Panc1 (cell line): ENCODE measurements at regions not wholly inside any gene's neighbourhood (a gene's known extent, or its start where the extent isn't known, plus 50 kb on each side); places are given as distances from the start of the nearest gene placed in this dataset.

Experiments
- ATAC-seq: fragments of 200-7000 bp; cut with Tn5 transposase; 2 replicates; pipeline ENCODE4 v1.9.1; 2020; ENCODE audit warnings: mild to moderate bottlenecking, moderate library complexity
- BruUV-seq: library from RNA; stranded (reverse); fragments of 400-500 nt; replicated peaks from 2 replicates; lab custom pipeline; 2021; lab: Mats Ljungman, UMichigan
- CTCF ChIA-PET: fragments of 300-600 bp; sonication (Branson Sonifier 250); formaldehyde crosslinking; loops from one replicate; lab custom pipeline; 2022; ENCODE audit warnings: antibody characterized with exemption; lab: Charles Lee
- POLR2A ChIA-PET: fragments of 300-600 bp; sonication (Branson Sonifier 250); formaldehyde crosslinking; loops from one replicate; lab custom pipeline; 2022; ENCODE audit warnings: antibody characterized with exemption; lab: Charles Lee
- DNase-seq: peaks from one replicate; pipeline ENCODE4 v3.0.0-alpha.2; 2010; ENCODE audit warnings: low read depth, low spot score
- H3K27ac ChIP-seq: 2 replicates; pipeline ENCODE4 v1.5.1; 2011; ENCODE audit warnings: mild to moderate bottlenecking, low read length, inconsistent platforms
- H3K27me3 ChIP-seq: fragments of 200-500 bp; sonication (Bioruptor generic); 2 replicates; pipeline ENCODE4 v1.6.0; 2014; ENCODE audit warnings: low read length, inconsistent platforms; ENCODE audit not compliant: control insufficient read depth, insufficient read depth
- H3K36me3 ChIP-seq: fragments of 200-500 bp; sonication (Bioruptor generic); 2 replicates; pipeline ENCODE4 v1.5.1; 2014; ENCODE audit warnings: inconsistent platforms, mild to moderate bottlenecking, low read length, moderate library complexity; ENCODE audit not compliant: control insufficient read depth, insufficient read depth
- H3K4me1 ChIP-seq: 2 replicates; pipeline ENCODE4 v1.5.1; 2011; ENCODE audit warnings: inconsistent platforms, mild to moderate bottlenecking, low read length, moderate library complexity; ENCODE audit not compliant: control insufficient read depth, insufficient read depth
- H3K4me3 ChIP-seq, 2 experiments: 2 replicates each; pipeline ENCODE4 v1.5.1; 2011 to 2012; ENCODE audit warnings: low read depth in 2 of 2, low read length in 2 of 2, mild to moderate bottlenecking in 2 of 2, inconsistent platforms in 1 of 2, moderate library complexity in 1 of 2
- H3K9me3 ChIP-seq: fragments of 200-500 bp; sonication (Bioruptor generic); 2 replicates; pipeline ENCODE4 v1.5.1; 2014; ENCODE audit warnings: low read depth, mild to moderate bottlenecking, inconsistent platforms, low read length, moderate library complexity; ENCODE audit not compliant: control insufficient read depth, insufficient read depth
- CTCF ChIP-seq: fragments of 450-650 bp; IDR thresholded peaks from 2 replicates; pipeline ENCODE4 v1.5.1; 2017; ENCODE audit warnings: mild to moderate bottlenecking
- POLR2AphosphoS5 ChIP-seq: IDR thresholded peaks from 2 replicates; pipeline ENCODE4 v1.6.1; 2012; ENCODE audit warnings: mild to moderate bottlenecking, low read depth, low read length, moderate library complexity
- REST ChIP-seq, 2 experiments: IDR thresholded peaks; 2 replicates each; pipeline ENCODE4 v1.6.1; 2011 to 2012; ENCODE audit warnings: low read depth in 2 of 2, control low read depth in 1 of 2, low read length in 1 of 2, mild to moderate bottlenecking in 1 of 2, moderate library complexity in 1 of 2; ENCODE audit not compliant: insufficient read depth in 1 of 2
- SIN3A ChIP-seq: IDR thresholded peaks from 2 replicates; pipeline ENCODE4 v1.6.1; 2012; ENCODE audit warnings: low read depth, mild to moderate bottlenecking, low read length, moderate library complexity, borderline replicate concordance; ENCODE audit not compliant: insufficient read depth
- TCF7L2 ChIP-seq: IDR thresholded peaks from 2 replicates; pipeline ENCODE4 v1.6.1; 2011; ENCODE audit warnings: mild to moderate bottlenecking, low read depth, low read length, inconsistent platforms
- in situ Hi-C: cut with HindIII; loops from 2 replicates; pipeline ENCODE4 v1.10.0; 2016; ENCODE audit warnings: low sequenced_read_pairs, low pct_unique_long_range_greater_than_20kb
- intact Hi-C: fragments of 100-400 bp; cut with micrococcal nuclease; formaldehyde crosslinking; loops from one replicate; pipeline ENCODE4 v1.10.0; 2022; ENCODE audit not compliant: unreplicated experiment

- Histone ChIP-seq H3K36me3 (no peaks in the 10 kb centered on the region), H3K9me3 (no peaks in the 10 kb centered on the region), H3K4me3 (no peak overlapping the region), H3K27ac (no peak overlapping the region), H3K27me3 (no peaks in the 10 kb centered on the region), H3K4me1 (no peaks in the 10 kb centered on the region)
- POLR2A ChIA-PET = no interaction called here
- ATAC-seq (no peak), DNase-seq (no peak)
- BruUV-seq = no TSS peak
- in situ Hi-C loops (no loop called here), intact Hi-C loops (no loop called here)
- CTCF ChIA-PET = no interaction called here
- TF ChIP-seq POLR2AphosphoS5 (no peak), REST (IDR thresholded peaks at IDR 0.05; ENCODE audit: insufficient read depth in 1 of 2, low read depth in 2 of 2, low read length in 1 of 2) (no peak), CTCF (no peak), SIN3A (no peak), TCF7L2 (no peak)
These were observed 188.7 kb downstream of the UBE3A start for GRCh38 chr15:25250011-25250596.

- TF ChIP-seq POLR2AphosphoS5 = no peak
- no peak for TF ChIP-seq TCF7L2
- no peak for TF ChIP-seq CTCF
- no peak for TF ChIP-seq REST (IDR thresholded peaks at IDR 0.05; ENCODE audit: insufficient read depth in 1 of 2, low read depth in 2 of 2, low read length in 1 of 2)
- no peak for TF ChIP-seq SIN3A
- intact Hi-C loops = no loop called here
- in situ Hi-C loops = no loop called here
- no peak for DNase-seq
- POLR2A ChIA-PET = no interaction called here
- ATAC-seq = no peak
- H3K27ac ChIP-seq = no peak overlapping the region
- no peaks in the 10 kb centered on the region for H3K36me3 ChIP-seq
- CTCF ChIA-PET = no interaction called here
- H3K9me3 ChIP-seq = no peaks in the 10 kb centered on the region
- no TSS peak for BruUV-seq
- no peak overlapping the region for H3K4me3 ChIP-seq
- no peaks in the 10 kb centered on the region for H3K27me3 ChIP-seq
- H3K4me1 ChIP-seq = no peaks in the 10 kb centered on the region
These were observed 187.8 kb downstream of the UBE3A start for GRCh38 chr15:25250906-25251622.
